ENCODE measurements at regions not wholly inside any gene's neighbourhood (a gene's known extent, or its start where the extent isn't known, plus 50 kb on each side); places are given as distances from the start of the nearest gene placed in this dataset.

DNA sequence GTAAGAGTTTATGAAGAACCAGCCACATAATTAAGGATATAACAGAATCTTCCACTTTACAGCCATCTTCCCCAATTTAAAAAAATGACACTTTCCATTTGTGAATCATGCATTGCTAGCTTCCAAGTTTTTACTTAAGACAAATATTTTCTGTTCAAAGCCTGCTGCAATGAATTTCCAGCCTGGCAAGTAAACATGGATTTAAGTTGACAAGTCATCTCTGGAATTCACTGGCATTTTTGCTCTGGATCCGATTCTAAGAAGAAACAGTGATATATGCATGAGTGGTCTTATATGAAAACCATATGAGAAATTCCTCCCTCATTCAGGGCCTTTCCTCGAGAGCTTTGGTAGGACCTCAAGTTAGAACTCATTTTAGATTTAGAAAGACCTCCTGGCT is 116.1 kb upstream of the CDCA7L start:
- Histone ChIP-seq H2AK5ac (ENCODE audit: low read depth, low read length) (no peak overlapping the region), H4K91ac (replicated peaks; ENCODE audit: insufficient read length, low read length) (no peak overlapping the region), H2BK120ac (replicated peaks; ENCODE audit: low read depth, low read length) (no peak overlapping the region), H3K23ac (ENCODE audit: insufficient read length) (no peak overlapping the region), H2AFZ (ENCODE audit: low read length) (no peak overlapping the region), H2BK5ac (ENCODE audit: low read depth, low read length) (no peak overlapping the region), H3K18ac (ENCODE audit: extremely low read depth, low read length) (no peak overlapping the region), H4K5ac (ENCODE audit: insufficient read length, low read depth, low read length) (no peak overlapping the region), H3K9ac (replicated peaks in 1 of 4; ENCODE audit: extremely low read depth in 1 of 4, low read depth in 3 of 4, low read length in 3 of 4) (no peak overlapping the region), H4K8ac (ENCODE audit: extremely low read depth, insufficient read depth, low read length) (no peak overlapping the region), H3K4me3 (ENCODE audit: extremely low read depth in 1 of 4, insufficient read depth in 2 of 4, low read depth in 3 of 4, low read length in 4 of 4) (no peak overlapping the region), H3K4me1 (replicated peaks in 1 of 4; ENCODE audit: control insufficient read depth in 3 of 4, insufficient read depth in 4 of 4, low read length in 3 of 4) (peaks cover 0 to 5% (median 1%) of the 10 kb centered on the region in 4 experiments; a peak in 2 of 7 replicates), H4K20me1 (replicated peaks in 1 of 2; ENCODE audit: control insufficient read depth in 1 of 2, insufficient read depth in 2 of 2, low read length in 2 of 2) (no peaks in the 10 kb centered on the region), H3K4me2 (ENCODE audit: insufficient read depth in 1 of 2, low read depth in 2 of 2, low read length in 2 of 2) (no peak overlapping the region), H2BK15ac (ENCODE audit: low read length) (no peak overlapping the region), H3K23me2 (ENCODE audit: low read depth, low read length) (no peaks in the 10 kb centered on the region), H3K9me3 (ENCODE audit: insufficient read depth in 2 of 2, low read depth in 1 of 2, low read length in 1 of 2) (no peaks in the 10 kb centered on the region), H3K27me3 (replicated peaks in 1 of 4; ENCODE audit: control insufficient read depth in 3 of 4, extremely low read depth in 1 of 4, insufficient read depth in 3 of 4, low read length in 3 of 4) (no peaks in the 10 kb centered on the region), H3K36me3 (ENCODE audit: control insufficient read depth in 2 of 4, insufficient read depth in 4 of 4, low read length in 3 of 4) (no peaks in the 10 kb centered on the region), H3K4ac (replicated peaks; ENCODE audit: insufficient read length, low read depth, low read length) (no peak overlapping the region), H3K56ac (replicated peaks; ENCODE audit: insufficient read length, low read depth, low read length) (no peak overlapping the region), H2BK12ac (ENCODE audit: low read depth, low read length) (no peak overlapping the region), H3K27ac (ENCODE audit: low read depth, low read length) (no peak overlapping the region), H3K79me1 (ENCODE audit: low read depth, low read length) (no peaks in the 10 kb centered on the region), H2BK20ac (ENCODE audit: low read length) (no peak overlapping the region), H3K14ac (ENCODE audit: insufficient read length) (no peak overlapping the region), H3K79me2 (ENCODE audit: control insufficient read depth in 1 of 2, insufficient read depth in 2 of 2, low read length in 2 of 2) (no peaks in the 10 kb centered on the region)
- POLR2A ChIA-PET (ENCODE audit: partially characterized antibody) = no interaction called here
- DNase-seq (ENCODE audit: low read depth in 1 of 2, low spot score in 2 of 2) (no peak), FAIRE-seq (no peak)
- no peak for TF ChIP-seq SIRT6 (IDR thresholded peaks at IDR 0.05; ENCODE audit: low read length)
- TF ChIP-seq SP1 (IDR thresholded peaks at IDR 0.05; ENCODE audit: low read depth, low read length) = no peak
- no peak for TF ChIP-seq FOSL1 (IDR thresholded peaks at IDR 0.05; ENCODE audit: insufficient read depth, low read depth, low read length)
- no peak for TF ChIP-seq TEAD4 (IDR thresholded peaks at IDR 0.05; ENCODE audit: low read depth, low read length)
- TF ChIP-seq, protein P1, sequence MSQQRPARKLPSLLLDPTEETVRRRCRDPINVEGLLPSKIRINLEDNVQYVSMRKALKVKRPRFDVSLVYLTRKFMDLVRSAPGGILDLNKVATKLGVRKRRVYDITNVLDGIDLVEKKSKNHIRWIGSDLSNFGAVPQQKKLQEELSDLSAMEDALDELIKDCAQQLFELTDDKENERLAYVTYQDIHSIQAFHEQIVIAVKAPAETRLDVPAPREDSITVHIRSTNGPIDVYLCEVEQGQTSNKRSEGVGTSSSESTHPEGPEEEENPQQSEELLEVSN (IDR thresholded peaks at IDR 0.05) = no peak
- no peak for TF ChIP-seq KDM5A (IDR thresholded peaks at IDR 0.05; ENCODE audit: low read length)
- TF ChIP-seq GABPA (IDR thresholded peaks at IDR 0.05; ENCODE audit: borderline replicate concordance, insufficient read depth, low read length) = no peak
- no peak for TF ChIP-seq SP2 (IDR thresholded peaks at IDR 0.05; ENCODE audit: low read length)
- TF ChIP-seq BCL11A (IDR thresholded peaks at IDR 0.05; ENCODE audit: low read depth in 2 of 2, low read length in 2 of 2) = no peak
- no peak for TF ChIP-seq RFX5 (IDR thresholded peaks at IDR 0.05; ENCODE audit: borderline replicate concordance, low read depth, low read length)
- CTCF ChIA-PET (ENCODE audit: partially characterized antibody) = interaction anchor here (1.2 to 1.4 kb wide), 2 partner anchors 21 to 42 kb away, joined by 3 to 9 read pairs; no protein-coding TSS in a partner anchor
- 96% methylated on average over 2 of the region's 2 CpGs; no CpG with 5 or more reads in 1 of the 2 experiments for WGBS, 2 experiments (ENCODE audit: extremely low coverage in 1 of 2, insufficient coverage in 1 of 2, insufficient read length in 1 of 2, insufficient replicate concordance in 2 of 2, low coverage in 1 of 2, low lambda C conversion rate in 2 of 2, missing lambda C conversion rate in 1 of 2)

All from H1 (cell line).